Stimulated activated CD4-positive, alpha-beta T cell treated with anti-CD3 and anti-CD28 coated beads, Interleukin-4, amount 100 ng/mL, for 24 hours (primary cell): ENCODE measurements at regions not wholly inside any gene's neighbourhood (a gene's known extent, or its start where the extent isn't known, plus 50 kb on each side); places are given as distances from the start of the nearest gene placed in this dataset.

Source experiments
- DNase-seq: peaks from one replicate; pipeline ENCODE4 v3.0.0-alpha.2; 2020

DNA sequence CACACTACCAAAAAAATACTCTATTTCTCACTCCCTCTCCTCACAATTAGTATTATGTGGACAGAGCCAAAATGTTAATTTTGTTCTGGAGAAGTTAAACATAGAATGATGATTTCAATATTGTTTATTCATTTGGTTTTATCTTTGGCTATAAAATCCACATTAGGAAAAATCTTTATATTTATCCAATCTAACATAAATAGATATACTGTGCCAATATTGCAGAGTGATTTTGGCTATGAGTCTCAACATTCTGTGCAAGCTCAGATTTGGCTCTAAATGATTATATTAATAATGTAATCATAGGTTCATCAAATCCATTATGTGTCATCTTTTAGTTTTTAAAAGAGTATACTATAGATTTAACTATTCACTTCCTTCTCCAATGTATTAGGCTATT, 667.5 kb upstream of the CHORDC1 start:
- no peak for DNase-seq

DNA sequence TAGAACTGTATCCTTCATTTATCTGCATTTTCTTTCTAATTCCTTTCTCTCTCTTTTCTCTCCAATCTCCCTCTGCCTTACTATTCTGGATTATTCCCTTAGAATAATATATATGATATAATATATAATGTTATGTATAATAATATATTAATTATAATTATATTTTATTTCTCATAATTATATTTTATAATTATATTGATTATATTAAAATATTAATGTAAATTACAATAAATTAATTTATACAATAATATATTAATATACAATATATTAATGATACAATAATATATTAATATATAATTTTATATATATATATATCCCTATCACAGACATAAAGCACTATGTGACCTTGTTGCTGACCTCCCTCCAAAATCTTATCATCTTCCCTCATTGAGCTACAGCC, 661.3 kb upstream of the CHORDC1 start:
- DNase-seq: no peak

DNA sequence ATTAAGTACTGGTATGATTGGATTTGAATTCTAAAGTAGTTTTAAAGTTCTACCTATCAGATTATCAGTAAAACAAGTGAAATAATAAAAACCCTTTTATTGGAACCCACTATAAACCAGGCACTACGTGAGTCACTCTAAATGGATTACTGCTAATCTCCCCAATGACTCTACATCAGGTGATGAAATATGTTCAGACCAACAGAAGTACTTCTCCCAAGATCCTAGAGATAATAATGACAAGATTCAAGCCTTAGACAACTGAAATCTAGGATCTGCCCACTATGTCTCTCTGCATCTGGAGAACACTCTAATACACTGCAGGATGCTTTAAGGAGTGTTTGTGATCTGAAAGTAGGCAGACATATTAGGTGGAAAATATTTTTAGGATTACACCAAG, 652.1 kb upstream of the CHORDC1 start:
- DNase-seq: no peak

DNA sequence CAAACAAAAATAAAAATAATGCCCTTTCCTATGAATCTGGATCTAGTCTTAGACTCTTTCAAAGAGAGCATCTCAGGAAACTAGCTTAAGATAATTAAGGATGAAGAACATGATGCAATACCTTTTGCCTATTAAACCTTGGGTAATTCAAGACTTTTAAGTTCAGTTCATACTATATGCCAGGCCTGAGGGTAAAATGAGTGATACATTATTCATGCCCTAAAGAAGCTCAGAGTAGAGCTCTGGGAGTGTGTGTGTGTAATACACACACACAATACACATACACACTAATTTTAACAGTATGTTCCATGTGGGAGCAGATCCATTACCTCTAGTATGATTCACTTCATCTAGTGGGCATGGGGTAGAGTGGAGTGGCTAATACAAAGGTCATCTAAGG, 651.4 kb upstream of the CHORDC1 start:
- DNase-seq: no peak

DNA sequence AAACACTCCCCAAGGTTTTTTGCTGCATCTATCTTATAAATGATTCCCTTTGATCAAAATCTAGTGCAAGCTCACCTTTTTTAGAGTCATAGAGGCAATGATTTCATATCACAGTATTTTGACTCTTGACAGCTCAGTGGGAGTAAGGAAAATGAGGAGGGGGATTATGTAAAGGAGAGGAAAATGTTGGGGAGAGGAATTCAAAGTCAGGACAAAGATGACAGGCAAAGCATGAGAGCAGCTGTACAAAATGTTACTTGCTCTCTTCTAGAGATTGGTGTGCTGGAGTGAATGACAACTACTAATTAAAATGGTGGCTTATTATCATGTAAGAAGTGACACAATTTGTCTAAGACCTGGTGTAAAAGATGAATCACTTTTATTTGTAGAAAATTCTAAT, 644.6 kb upstream of the CHORDC1 start:
- DNase-seq: no peak

DNA sequence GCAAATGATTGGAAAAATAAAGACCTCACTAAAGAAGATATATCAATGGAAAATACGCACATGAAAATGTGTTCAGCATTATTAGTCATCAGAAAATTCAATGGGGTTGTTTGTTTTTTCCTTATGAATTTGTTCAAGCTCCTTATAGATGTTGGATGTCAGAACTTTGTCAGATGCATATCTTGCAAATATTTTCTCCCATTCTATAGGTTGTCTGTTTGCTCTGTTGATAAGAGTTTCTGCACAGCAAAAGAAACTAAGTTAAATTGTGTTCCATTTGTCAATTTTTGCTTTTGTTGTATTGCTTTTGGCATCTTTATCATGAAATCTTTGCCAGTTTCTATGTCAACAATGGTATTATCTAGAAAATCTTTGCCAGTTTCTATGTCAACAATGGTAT, 633.9 kb upstream of the CHORDC1 start:
- no peak for DNase-seq

DNA sequence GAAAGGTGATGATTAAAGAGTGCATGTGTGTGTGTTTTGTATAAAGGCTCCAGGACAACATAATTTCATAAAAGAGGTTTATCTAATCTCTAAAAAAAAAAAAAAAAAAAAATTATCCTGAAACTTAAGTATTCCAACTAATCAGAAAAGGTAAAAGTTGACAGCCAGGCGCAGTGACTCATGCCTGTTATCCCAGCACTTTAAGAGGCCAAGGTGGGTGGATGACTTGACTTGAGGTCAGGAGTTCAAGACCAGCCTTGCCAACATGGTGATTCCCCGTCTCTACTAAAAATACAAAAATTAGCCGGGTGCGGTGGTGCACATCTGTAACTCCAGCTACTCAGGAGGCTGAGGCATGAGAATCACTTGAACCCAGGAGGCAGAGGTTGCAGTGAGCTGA, 632.7 kb upstream of the CHORDC1 start:
- DNase-seq: no peak

DNA sequence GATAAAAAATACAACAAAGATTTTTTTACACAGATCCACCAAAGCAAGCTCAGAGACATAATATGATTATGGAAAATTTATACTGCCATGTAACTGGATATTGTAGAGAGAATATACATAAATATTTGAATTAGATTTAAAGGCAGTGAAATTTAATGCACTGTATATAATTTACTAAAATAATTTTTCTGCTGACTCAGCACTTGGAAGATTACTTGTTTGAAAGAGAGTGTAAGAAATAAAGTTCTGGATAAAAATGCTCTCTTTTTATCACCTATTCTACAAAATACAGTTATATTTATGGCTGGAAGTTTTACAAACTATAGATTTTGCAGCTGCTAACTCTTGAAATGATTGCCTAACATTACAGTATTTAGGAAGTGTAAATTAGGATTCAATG, 628.3 kb upstream of the CHORDC1 start:
- no peak for DNase-seq

DNA sequence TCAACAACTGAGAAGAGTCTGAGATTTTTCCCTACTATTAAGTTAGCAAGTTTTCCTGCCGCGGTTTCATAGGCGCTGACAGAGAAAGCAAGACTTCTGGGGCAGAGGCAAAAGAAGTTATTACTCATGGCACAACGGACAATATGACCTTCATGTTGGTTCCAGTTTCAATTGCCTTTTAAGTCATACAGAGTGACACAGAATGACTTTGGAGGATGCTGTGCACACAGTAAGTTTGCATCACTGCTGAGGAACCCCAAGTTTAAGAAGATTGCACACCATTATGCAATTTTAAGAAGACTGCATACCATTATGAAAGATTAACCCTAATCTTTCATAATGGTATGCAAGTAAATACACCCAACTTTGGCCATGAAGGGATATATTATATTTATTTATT, 626.5 kb upstream of the CHORDC1 start:
- no peak for DNase-seq

DNA sequence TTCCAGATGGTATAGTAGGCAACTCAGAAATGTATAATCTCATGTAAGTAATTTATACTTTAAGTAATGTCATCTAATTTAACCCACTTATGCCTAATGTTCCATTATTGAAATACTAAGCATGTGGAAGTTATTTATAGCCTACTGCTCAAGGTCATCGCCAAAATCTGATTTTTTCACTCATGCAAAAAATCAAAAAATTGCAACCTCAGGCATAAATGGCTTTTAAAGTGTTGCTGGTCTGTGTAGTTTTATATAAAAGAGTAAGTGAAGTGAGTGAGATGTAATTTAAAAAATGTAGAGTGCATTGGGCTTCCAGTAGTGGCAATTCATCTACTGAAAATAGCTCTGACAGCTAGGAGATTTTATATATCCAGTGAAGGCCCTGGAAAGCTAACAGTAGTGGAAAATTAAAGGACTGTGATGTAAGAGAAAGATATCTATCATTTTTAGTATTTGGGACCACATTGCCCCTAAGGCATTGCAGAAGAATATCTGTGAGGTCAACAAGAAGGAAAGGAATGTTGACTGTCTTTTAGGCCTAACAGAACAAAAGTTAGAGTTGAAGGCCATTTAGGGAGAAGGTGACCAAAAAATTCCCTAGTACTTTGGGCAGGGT, 624.5 kb upstream of the CHORDC1 start:
- no peak for DNase-seq

DNA sequence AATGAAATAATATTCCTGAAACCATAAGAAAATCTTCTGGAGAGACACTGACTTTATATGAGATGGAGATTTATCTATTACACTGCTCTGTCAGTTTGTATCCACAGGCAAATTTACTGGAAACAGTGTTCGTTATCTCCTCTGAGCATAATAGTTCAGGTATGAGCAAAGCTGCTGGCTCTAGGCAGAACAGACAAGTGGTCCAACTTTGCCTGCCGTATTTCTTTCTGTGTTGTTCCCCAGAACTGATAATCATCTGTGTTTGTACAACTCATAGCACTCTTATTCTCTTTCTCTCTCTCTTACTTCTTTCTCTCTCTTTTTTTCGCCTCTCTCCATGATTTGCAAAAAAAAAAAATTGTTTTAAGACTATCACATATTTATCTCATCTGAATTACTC, 623.8 kb upstream of the CHORDC1 start:
- no peak for DNase-seq

DNA sequence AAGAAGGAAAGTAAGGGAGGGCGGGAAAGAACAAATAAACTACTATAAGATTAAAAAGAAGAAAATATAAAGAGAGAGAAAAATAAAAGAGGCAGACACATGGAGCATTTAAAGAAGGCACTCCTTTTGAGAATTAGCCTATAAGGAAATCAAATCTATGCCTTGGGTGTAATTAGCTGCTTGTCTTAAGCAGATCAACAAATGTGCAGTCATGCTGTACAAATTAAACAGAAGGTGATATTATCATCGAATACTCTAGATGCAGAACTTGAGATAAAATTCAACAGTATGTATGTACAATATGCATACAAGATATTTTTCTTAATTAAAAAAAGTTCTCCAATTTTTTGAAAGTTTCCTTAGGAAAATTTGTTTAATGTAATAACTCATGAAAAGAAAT, 623.0 kb upstream of the CHORDC1 start:
- no peak for DNase-seq

DNA sequence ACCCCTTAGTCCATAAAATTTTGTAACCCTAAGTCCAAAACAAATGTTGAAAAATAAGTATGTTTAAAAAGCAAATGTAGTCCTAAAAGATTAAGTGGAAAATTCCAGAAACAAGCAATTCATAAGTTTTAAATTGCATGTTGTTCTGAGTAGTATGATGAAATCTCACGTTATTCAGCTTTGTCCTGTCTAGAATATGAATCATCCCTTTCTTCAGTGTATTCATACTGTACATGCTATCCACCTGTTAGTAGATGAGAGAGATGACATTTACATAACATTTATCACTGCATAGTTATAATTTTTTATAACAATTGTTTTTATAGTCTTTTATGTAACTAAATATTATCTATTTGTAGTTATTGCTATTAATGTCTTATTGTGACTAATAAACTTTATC, 622.3 kb upstream of the CHORDC1 start:
- no peak for DNase-seq

DNA sequence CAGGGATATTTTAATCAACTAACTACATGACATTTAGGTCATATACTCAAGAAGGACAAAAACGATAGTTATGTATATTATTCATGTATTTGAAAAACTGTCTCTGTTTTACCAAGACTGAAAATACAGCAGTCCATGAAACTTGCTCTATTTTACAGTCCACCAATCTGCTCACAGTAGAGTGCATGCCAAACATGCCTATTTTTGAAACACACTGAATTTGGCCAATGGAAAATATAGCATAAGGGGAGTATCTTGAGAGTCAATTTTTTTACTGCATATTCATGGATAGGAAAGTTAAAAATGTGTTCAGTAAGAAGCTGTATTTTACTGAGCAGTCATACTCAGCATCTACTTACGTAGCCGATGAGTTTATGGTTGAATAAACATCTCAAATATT, 621.2 kb upstream of the CHORDC1 start:
- no peak for DNase-seq

DNA sequence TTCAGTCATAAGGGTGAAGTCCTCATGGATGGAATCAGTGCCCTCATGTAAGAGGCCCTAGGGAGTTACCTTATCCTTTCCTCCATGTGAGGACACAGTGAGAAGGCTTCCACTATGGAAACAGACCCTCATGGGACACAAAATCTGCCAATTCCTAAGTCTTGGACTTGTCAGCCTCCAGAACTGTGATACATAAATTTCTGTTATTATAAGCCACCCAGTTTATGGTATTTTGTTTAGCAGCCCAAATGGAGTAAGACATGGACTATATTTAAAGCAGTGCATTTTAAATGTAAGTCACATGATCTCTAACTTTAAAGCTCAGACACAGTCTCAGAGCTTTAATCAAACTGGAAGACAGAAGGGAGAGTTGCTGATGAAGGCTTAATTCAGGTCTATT, 619.8 kb upstream of the CHORDC1 start:
- DNase-seq: no peak

DNA sequence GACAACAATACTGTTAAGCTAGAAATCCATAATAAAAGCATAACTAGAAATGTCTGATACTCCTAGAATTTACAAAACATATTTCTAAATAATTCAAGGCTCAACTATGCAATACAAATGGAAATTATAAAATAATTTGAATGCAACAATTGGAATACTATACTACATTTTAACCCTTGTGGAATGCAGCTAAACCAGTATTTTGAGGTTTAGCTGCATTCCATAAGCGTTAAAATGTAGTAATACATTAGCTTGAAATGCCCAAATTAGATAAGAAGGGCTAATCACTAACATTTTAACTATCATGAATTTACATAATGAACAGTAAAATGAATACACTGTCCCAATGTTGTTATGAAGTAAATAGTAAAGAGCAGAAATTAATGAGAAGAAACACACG, 617.2 kb upstream of the CHORDC1 start:
- no peak for DNase-seq

DNA sequence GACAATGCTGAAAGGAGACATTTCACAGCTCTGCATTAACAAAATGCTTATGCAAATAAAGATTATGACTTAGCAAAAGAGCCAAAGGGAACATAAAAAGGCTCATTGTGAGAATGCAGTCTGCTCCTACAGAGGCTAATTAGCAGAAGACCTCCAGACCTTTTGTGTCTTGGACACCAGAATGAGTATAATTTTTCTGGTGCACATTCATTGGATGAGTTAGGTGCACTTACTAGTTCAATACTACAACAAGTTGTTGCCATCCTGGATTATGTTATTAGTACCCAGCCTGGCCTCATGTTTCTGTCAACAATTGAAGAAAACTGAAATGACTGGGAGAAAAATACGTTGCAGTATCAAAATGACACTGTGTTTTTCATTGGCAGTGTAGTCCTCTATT, 613.2 kb upstream of the CHORDC1 start:
- no peak for DNase-seq

DNA sequence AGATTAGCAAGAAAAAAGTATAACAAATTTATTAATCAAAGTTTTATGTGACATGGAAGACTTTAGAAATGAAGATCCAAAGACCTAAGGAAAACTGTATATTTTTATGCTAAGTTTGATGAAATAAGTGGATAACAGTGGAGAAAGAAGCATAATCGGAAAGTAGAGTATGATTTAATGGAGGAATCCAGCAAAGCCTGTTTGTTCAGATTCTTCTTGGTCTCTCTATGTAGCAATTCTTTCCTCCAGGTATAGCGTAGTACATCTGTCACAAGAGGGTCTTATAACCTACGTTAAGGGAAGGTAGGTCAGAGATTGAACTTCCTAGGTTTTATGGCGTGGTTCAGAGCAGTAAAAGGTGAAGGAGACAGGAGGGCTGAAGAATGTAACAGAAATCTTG, 600.6 kb upstream of the CHORDC1 start:
- no peak for DNase-seq

DNA sequence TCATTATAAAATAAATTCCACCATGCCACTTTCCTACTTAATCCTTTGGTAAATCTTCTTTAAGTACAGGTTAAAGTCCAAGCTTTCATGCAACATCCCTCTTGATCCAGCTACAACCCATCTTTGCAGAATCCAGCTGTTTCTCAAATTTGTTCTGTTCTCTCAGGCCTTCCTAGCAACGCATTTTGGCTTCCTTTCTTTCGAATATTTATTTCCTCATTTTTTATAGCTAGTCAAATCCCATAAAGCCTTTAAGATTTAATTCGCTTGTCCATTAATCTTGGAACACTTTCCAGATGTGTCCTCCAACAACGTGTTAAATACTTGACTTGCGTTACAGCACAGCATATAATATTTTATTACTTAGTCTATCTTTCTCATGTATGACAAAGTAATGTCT, 600.1 kb upstream of the CHORDC1 start:
- no peak for DNase-seq

DNA sequence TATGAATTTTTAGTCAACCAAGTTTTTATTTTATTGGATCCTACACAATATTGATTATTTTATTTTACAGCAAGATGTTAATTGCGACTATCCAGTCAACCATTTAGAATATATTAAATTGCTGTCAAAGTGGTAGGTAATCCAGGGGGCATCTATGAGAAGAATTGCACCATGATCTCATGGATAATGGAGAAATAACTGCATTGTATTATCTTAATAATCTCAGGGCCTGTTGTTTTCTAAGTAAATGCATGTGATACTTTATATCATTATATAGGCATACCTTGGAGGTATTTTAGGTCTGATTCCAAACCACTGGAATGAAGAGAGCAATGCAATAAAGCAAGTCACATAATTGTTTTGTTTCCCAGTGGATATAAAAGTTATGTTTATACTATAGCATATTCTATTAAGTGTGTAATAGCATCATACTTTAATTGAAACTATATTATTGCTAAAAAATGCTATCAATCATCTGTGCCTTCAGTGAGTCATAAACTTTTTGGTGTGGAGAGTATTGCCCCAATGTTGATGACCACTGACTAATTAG, 595.4 kb upstream of the CHORDC1 start:
- DNase-seq: no peak

DNA sequence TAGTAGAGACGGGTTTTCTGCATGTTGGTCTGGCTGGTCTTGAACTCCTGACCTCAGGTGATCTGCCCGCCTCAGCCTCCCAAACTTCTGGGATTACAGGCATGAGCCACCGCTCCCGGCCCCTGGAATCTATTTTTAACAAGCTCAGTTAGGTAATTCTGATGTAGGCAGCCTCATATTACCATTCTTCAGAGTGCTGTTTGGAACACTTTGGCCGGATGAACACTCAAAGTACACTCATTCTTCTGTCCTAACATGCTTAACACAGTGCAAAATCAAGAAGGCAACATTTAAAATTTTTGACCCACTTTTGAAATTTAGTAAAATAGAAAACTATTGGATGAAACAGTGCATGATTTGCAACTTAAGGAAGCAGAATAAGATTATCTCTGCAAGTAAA, 586.7 kb upstream of the CHORDC1 start:
- DNase-seq: no peak

DNA sequence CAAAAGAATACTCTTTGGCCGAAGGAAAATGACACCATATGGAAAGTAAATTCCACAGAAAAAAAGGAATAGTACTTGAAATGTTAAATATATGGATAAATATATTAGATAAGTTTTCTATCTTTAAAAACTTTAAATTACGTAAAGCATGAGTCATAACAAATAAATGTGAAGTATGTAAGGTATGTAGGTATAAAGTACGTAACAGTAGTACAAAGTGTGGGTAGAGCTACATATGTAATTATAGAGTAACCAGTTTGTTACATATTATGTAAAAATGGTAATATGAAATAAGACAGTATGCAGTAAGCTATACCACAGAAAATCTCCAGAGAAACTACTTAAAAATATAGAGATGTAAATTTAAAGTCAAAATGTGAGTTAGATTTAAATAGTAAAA, 582.3 kb upstream of the CHORDC1 start:
- no peak for DNase-seq

DNA sequence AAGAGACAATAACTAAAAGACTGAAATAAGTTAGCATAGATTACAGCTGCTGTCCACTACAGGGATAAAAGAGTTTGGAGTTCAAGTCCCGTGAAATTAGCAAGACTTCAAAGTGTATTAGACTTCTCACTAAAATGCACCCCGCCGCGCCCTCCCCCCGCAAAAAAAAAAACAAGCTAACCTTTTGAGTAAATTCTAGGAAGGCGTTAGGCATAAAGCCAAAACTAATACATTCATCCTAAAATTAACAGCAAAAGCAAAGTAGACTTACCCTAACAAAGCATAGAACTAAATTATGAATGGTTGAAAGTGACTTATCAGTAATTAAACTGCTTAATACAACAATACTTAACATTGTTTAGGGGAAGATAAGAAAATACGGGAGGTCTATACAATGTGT, 581.0 kb upstream of the CHORDC1 start:
- no peak for DNase-seq

DNA sequence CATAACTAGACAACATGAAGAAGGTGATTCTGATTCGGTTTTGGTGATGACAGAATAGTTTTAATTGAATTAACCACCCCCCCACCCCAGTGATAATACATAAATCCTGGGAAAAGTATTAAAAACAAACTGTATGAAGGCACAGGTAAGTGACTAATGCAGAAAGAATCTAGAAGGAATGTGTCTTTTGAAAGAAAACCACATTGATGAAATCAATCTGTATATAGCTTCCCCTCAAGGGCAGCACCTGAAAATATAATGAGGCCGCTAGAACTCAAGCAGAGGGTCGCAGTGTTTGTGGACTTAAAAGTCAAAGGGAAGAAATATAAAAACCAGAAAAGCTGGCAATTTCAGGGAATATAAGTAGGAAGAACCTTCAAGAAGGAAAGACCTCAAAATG, 580.5 kb upstream of the CHORDC1 start:
- no peak for DNase-seq

DNA sequence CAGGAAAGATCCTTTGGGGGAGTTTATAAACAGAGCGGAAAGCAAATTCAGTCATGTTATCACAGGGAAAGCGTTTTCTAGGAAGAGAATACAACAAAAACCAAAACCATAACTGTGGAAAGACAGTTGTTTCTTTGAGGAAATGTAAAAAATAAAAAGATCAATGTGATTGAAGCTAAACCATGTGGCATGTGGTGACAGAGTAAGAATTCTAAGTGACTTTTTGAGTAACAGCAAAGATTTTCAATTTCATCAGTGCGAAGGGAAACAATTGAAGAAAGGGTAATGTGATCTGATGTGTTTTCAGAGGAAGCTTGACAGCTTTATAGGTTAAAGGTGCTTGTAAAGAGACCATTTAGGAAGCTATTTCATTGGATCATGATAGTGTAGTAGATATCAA, 575.9 kb upstream of the CHORDC1 start:
- DNase-seq: no peak

DNA sequence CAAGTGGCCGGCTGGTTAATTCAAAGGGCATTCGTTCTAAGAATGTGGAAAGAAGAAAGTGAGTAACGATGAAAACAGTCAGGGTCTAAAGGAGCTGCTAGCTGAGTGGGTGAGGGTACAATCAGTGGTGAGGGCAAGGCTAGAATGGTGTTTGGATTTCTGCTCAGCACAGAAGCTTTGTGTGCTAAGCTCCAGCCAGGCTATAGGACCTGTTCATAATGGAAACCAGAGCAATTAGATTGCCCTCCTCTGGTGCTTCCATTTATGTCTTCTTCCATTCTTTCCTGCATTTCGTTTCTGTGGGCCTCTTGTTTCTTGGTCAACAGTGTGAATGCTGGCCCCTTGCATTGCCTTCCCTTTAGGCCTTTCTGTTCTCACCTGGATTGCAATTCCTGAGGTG, 572.9 kb upstream of the CHORDC1 start:
- DNase-seq: no peak
